Loucy (cell line): ENCODE measurements at regions not wholly inside any gene's neighbourhood (a gene's known extent, or its start where the extent isn't known, plus 50 kb on each side); places are given as distances from the start of the nearest gene placed in this dataset.

Source experiments
- H2AFZ ChIP-seq: fragments of 200-600 bp; sonication (generic); 2 replicates; pipeline ENCODE4 v1.6.0; 2016; ENCODE audit warnings: antibody characterized with exemption, mild to moderate bottlenecking, low read length, moderate library complexity
- H3F3A ChIP-seq: fragments of 200-600 bp; 2 replicates; pipeline ENCODE4 v1.6.0; 2016; ENCODE audit warnings: antibody characterized with exemption, low read depth, mild to moderate bottlenecking
- H3K27me3 ChIP-seq: fragments of 200-600 bp; sonication (generic); 2 replicates; pipeline ENCODE4 v1.6.1; 2014; ENCODE audit warnings: low read length, mild to moderate bottlenecking; ENCODE audit not compliant: insufficient read depth, poor library complexity, severe bottlenecking
- H3K36me3 ChIP-seq: fragments of 200-600 bp; sonication (generic); 2 replicates; pipeline ENCODE4 v1.6.1; 2016; ENCODE audit warnings: low read length; ENCODE audit not compliant: insufficient read depth
- H3K4me1 ChIP-seq: fragments of 200-600 bp; sonication (generic); 2 replicates; pipeline ENCODE4 v1.5.1; 2014; ENCODE audit warnings: low read length, mild to moderate bottlenecking; ENCODE audit not compliant: insufficient read depth, poor library complexity, severe bottlenecking
- H3K4me2 ChIP-seq: fragments of 200-600 bp; sonication (generic); 2 replicates; pipeline ENCODE4 v1.6.0; 2014; ENCODE audit warnings: antibody characterized with exemption, low read length, low read depth, mild to moderate bottlenecking; ENCODE audit not compliant: poor library complexity, severe bottlenecking
- H3K4me3 ChIP-seq: fragments of 200-600 bp; sonication (generic); 2 replicates; pipeline ENCODE4 v1.5.1; 2014; ENCODE audit warnings: low read length, mild to moderate bottlenecking, mixed read lengths; ENCODE audit not compliant: poor library complexity, severe bottlenecking
- H3K79me2 ChIP-seq: fragments of 200-600 bp; sonication (generic); 2 replicates; pipeline ENCODE4 v1.6.1; 2014; ENCODE audit warnings: low read length; ENCODE audit not compliant: insufficient read depth
- H3K9ac ChIP-seq: fragments of 200-600 bp; sonication (generic); 2 replicates; pipeline ENCODE4 v1.6.0; 2014; ENCODE audit warnings: mild to moderate bottlenecking, low read depth, low read length, moderate library complexity; ENCODE audit not compliant: poor library complexity, severe bottlenecking
- H3K9me2 ChIP-seq: fragments of 200-600 bp; sonication (generic); replicated peaks from 2 replicates; pipeline ENCODE4 v1.6.1; 2016; ENCODE audit warnings: low read depth, low read length, mixed read lengths
- H3K9me3 ChIP-seq: fragments of 200-600 bp; sonication (generic); 2 replicates; pipeline ENCODE4 v1.6.1; 2014; ENCODE audit warnings: mild to moderate bottlenecking, antibody characterized with exemption, low read length, low read depth; ENCODE audit not compliant: insufficient read depth
- H4K20me1 ChIP-seq: fragments of 200-600 bp; sonication (generic); 2 replicates; pipeline ENCODE4 v1.6.0; 2014; ENCODE audit warnings: antibody characterized with exemption, low read length, mild to moderate bottlenecking; ENCODE audit not compliant: insufficient read depth, poor library complexity, severe bottlenecking
- CTCF ChIP-seq: fragments of 200-600 bp; sonication (generic); conservative IDR thresholded peaks from 2 replicates; pipeline ENCODE4 v1.5.1; 2014; ENCODE audit warnings: mild to moderate bottlenecking, antibody characterized with exemption, low read length
- EZH2phosphoT487 ChIP-seq: fragments of 200-600 bp; IDR thresholded peaks from 2 replicates; pipeline ENCODE4 v1.6.1; 2018; ENCODE audit warnings: antibody characterized with exemption, mild to moderate bottlenecking, moderate library complexity, borderline replicate concordance

- Histone ChIP-seq H3K9me3 (0 out of 2 replicates have a peak, but pooled peaks cover 3% of the 10 kb centered on the region), H3K79me2 (no peaks in the 10 kb centered on the region), H3K9ac (no peak overlapping the region), H3K9me2 (0 out of 2 replicates have a peak, but pooled peaks cover 3% of the 10 kb centered on the region), H3K27me3 (no peaks in the 10 kb centered on the region), H2AFZ (no peak overlapping the region), H3K4me2 (no peak overlapping the region), H4K20me1 (no peaks in the 10 kb centered on the region), H3K36me3 (no peaks in the 10 kb centered on the region), H3K4me3 (no peak overlapping the region), H3K4me1 (no peaks in the 10 kb centered on the region), H3F3A (no peaks in the 10 kb centered on the region)
- no peak for TF ChIP-seq EZH2phosphoT487
- no peak for TF ChIP-seq CTCF
These were observed 1346.8 kb upstream of the CELF2 start for GRCh38 chr10:9670911-9671310.

GRCh38 chr10:9681655-9682054 lies 1336.0 kb upstream of the CELF2 start:
- TF ChIP-seq EZH2phosphoT487: no peak
- peak; percentile 39 for TF ChIP-seq CTCF
- H3K4me2 ChIP-seq: no peak overlapping the region

GRCh38 chr10:9682802-9683201 lies 1334.9 kb upstream of the CELF2 start:
- H3K4me3 ChIP-seq: no peak overlapping the region

More at GRCh38 chr10:9681655-9682054, 1336.0 kb upstream of the CELF2 start:
- Histone ChIP-seq H3K27me3 (no peaks in the 10 kb centered on the region), H2AFZ (no peak overlapping the region), H3K9me2 (no peaks in the 10 kb centered on the region), H3K36me3 (no peaks in the 10 kb centered on the region), H4K20me1 (no peaks in the 10 kb centered on the region), H3K79me2 (no peaks in the 10 kb centered on the region), H3K9ac (no peak overlapping the region), H3K4me3 (no peak overlapping the region), H3K4me1 (no peaks in the 10 kb centered on the region), H3F3A (no peaks in the 10 kb centered on the region), H3K9me3 (no peaks in the 10 kb centered on the region)

More at GRCh38 chr10:9682802-9683201, 1334.9 kb upstream of the CELF2 start:
- Histone ChIP-seq H3K79me2 (no peaks in the 10 kb centered on the region), H3K4me2 (no peak overlapping the region), H3K9me2 (no peaks in the 10 kb centered on the region), H3F3A (no peaks in the 10 kb centered on the region), H3K9me3 (no peaks in the 10 kb centered on the region), H3K9ac (no peak overlapping the region), H3K27me3 (no peaks in the 10 kb centered on the region), H4K20me1 (no peaks in the 10 kb centered on the region), H2AFZ (no peak overlapping the region), H3K36me3 (no peaks in the 10 kb centered on the region), H3K4me1 (no peaks in the 10 kb centered on the region)
- TF ChIP-seq CTCF (no peak), EZH2phosphoT487 (no peak)
